ENCODE measurements at regions not wholly inside any gene's neighbourhood (a gene's known extent, or its start where the extent isn't known, plus 50 kb on each side); places are given as distances from the start of the nearest gene placed in this dataset.

- TF ChIP-seq CTCF (IDR thresholded peaks at IDR 0.05; ENCODE audit: low read depth, low read length, poor library complexity, severe bottlenecking), result no peak
- no peak for TF ChIP-seq EZH2phosphoT487 (IDR thresholded peaks at IDR 0.05; ENCODE audit: borderline replicate concordance, low read length)
Measured at GRCh38 chr14:85793533-85793932, 263.6 kb downstream of the FLRT2 start.
